RWPE1 (cell line): ENCODE measurements at regions not wholly inside any gene's neighbourhood (a gene's known extent, or its start where the extent isn't known, plus 50 kb on each side); places are given as distances from the start of the nearest gene placed in this dataset.
"Not testable (repeated sequence)": the region's sequence is repeated elsewhere in the genome, so short reads cannot be mapped to it uniquely, and the experiment has no call there.

Source experiments
- CTCF ChIA-PET: fragments of 350-600 bp; sonication (Branson Sonifier 250); formaldehyde crosslinking; extraction: SDS; loops from one replicate; lab custom pipeline; 2021; lab: Yijun Ruan, JAX
- POLR2A ChIA-PET: fragments of 400-600 bp; formaldehyde crosslinking; extraction: SDS; loops from one replicate; lab custom pipeline; 2020; ENCODE audit warnings: antibody characterized with exemption; ENCODE audit not compliant: low non-redundant PET; lab: Yijun Ruan, JAX
- DNase-seq: peaks from one replicate; pipeline ENCODE4 v3.0.0; 2012; ENCODE audit warnings: low spot score
- H3K27ac ChIP-seq: fragments of 450-650 bp; 2 replicates; pipeline ENCODE4 v1.5.1; 2017
- TF ChIP-seq, protein P1 (sequence below): fragments of 450-650 bp; conservative IDR thresholded peaks from 2 replicates; pipeline ENCODE4 v1.5.1; 2017; ENCODE audit warnings: low read depth, mild to moderate bottlenecking

DNA sequence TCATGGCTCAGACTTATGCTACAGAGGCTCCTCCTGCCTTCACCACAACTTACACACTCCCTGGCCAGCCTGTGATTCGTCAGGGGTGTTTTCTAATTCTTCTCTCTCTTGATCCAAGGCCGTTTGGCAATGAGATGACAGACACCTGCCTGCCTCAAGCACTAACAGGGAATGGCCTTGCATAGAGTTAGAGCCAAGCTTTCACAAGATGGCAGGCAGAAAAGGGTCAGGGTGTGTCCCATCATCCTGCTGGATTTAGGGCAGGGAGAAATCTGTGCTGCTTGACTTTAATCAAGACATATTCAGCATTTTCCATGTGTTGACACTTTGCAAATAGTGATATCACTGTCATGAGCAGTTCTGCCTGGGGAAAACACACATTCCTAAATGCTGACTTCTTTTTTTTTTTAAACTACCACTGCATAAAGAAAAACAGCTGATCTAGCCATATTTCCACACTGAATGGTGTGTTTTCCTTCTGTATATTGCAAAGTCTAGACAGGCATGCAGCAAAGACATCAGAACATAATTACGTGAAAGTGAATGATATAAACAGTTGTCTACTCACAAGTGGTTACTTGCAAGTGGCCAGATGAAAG is 95.0 kb upstream of the SLC25A48 start:
- no peak for DNase-seq
- TF ChIP-seq, protein P1, sequence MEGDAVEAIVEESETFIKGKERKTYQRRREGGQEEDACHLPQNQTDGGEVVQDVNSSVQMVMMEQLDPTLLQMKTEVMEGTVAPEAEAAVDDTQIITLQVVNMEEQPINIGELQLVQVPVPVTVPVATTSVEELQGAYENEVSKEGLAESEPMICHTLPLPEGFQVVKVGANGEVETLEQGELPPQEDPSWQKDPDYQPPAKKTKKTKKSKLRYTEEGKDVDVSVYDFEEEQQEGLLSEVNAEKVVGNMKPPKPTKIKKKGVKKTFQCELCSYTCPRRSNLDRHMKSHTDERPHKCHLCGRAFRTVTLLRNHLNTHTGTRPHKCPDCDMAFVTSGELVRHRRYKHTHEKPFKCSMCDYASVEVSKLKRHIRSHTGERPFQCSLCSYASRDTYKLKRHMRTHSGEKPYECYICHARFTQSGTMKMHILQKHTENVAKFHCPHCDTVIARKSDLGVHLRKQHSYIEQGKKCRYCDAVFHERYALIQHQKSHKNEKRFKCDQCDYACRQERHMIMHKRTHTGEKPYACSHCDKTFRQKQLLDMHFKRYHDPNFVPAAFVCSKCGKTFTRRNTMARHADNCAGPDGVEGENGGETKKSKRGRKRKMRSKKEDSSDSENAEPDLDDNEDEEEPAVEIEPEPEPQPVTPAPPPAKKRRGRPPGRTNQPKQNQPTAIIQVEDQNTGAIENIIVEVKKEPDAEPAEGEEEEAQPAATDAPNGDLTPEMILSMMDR, result no peak
- ChIA-PET CTCF (interaction anchor here (0.6 kb wide), 1 partner anchor 707 kb away, joined by 3 read pairs; no protein-coding TSS in a partner anchor), POLR2A (no interaction called here)
- no peak overlapping the region for H3K27ac ChIP-seq

DNA sequence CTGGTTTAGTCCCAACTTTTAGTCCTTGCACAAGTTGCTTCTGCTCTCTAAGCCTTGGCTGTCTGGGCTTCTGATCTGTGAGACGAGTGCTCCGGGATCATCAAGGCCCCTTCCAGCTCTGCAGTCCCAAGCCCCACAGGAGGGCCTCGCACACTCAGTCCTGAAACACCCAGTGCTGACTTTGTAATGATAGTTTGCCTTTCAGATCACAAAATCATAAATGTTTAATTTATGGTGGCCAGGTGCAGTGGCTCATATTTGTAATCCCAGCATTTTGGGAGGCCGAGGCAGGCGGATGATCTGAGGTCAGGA is 95.9 kb upstream of the SLC25A48 start:
- TF ChIP-seq, protein P1, result no peak
- ChIA-PET CTCF (interaction anchor here (1.4 kb wide), 1 partner anchor 178 kb away, joined by 5 read pairs; no protein-coding TSS in a partner anchor), POLR2A (no interaction called here)
- DNase-seq, result no peak
- no peak overlapping the region for H3K27ac ChIP-seq

DNA sequence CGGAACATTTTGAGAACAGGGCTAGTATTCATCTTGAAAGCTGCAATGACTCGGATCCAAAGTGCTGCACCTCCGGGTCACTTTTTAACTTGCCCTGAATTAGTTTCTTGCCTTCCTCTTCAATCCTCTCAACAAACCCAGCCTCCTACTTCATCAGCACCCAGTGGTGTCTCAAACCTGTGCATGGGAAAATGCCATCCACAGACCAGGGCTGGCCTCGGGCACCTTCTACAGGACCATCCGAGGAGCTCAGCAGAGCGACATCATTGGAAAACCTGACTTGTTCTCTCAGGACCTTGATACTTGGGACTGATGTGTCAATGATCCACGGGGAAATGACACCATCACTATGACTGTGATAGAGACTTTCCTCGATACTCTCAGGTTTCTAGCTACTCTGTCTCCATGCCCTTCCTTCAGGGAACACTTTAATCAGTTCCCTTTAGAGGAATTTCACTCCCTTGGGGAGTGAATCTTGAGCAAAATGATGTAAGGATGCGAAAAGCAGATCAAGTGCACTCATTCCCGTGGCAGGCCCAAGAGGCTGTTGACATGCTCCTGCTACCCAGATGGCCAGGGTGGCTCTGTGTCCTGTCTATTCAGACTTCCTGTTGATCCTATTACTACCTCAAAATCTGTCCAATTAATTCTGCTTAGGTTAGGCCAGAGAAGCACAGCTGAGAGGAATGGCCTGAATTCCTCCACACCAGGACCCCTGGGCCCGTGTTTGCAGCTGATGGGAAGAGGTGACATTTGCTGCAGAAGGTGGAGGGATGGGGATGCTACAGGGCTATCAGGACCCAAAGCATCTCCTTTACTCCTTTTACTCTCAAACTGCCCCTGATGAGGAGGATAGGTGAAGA is 96.5 kb upstream of the SLC25A48 start:
- TF ChIP-seq, protein P1, result no peak
- POLR2A ChIA-PET, result no interaction called here
- DNase-seq, result no peak
- CTCF ChIA-PET, result interaction anchor here (1.4 kb wide), 1 partner anchor 177 kb away, joined by 5 read pairs; no protein-coding TSS in a partner anchor
- no peak overlapping the region for H3K27ac ChIP-seq

DNA sequence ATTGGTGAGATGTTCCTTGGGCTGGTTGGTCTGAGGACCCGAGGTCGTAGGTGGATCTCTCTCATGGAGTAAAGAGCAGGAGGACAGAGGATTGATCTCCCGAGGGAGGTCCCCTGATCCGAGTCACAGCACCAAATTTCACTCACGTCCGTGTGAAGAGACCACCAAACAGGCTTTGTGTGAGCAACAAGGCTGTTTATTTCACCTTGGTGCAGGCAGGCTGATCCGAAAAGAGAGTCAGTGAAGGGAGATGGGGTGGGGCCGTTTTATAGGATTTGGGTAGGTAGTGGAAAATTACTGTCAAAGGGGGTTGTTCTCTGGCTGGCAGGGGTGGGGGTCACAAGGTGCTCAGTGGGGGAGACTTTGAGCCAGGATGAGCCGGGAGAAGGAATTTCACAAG is 97.5 kb upstream of the SLC25A48 start:
- DNase-seq, H3K27ac ChIP-seq, POLR2A ChIA-PET, CTCF ChIA-PET: not testable (repeated sequence)

DNA sequence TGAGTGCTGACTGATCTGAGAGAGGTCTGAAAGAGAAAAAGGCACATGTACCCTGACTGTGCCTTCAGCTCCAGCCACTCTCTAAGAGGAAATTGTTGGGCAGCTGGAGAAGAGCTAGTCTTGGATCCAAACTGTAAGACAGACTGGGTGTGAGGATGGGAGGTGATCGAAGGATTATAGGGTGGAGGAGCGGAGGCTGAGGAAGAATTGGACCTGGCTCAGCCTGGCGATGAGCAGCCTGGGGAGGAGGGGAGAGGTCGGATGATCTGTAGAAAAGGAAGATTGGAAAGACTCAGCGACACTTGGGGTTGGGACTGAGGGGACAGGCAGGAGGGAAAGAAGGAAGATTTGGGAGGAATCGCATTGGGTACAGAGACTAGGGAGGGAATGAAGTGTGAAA is 98.6 kb upstream of the SLC25A48 start:
- TF ChIP-seq, protein P1, result no peak
- ChIA-PET POLR2A (no interaction called here), CTCF (interaction anchor here (1.4 to 1.7 kb wide), 2 partner anchors 169 to 175 kb away, joined by 3 to 7 read pairs; no protein-coding TSS in a partner anchor)

DNA sequence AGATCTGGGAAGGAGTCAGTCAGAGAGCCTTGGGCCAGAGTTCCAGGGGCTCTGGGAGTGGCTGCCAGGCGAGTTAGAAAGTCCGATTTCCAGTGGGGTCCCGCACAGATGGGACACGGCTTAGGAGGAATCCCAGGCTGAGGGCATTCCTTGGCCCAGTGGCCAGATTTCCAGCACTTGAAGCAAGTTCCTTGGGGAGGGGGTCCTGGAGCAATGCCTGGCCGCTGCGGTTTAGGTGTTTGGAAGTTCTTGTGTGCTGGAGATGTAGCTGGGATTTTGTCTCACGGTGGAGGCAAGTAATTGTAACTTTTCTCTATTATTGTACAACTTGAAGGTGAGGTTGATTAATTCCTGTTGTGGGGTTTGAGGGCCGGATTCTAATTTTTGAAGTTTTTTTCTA is 99.5 kb upstream of the SLC25A48 start:
- POLR2A ChIA-PET, H3K27ac ChIP-seq, DNase-seq: not testable (repeated sequence)
- CTCF ChIA-PET, result interaction anchor here (0.7 to 1.7 kb wide), 3 partner anchors 169 to 181 kb away, joined by 3 to 7 read pairs (median 3); no protein-coding TSS in a partner anchor

More for the DNA sequence above, 98.6 kb upstream of the SLC25A48 start:
- no peak for DNase-seq
- H3K27ac ChIP-seq, result no peak overlapping the region

DNA sequence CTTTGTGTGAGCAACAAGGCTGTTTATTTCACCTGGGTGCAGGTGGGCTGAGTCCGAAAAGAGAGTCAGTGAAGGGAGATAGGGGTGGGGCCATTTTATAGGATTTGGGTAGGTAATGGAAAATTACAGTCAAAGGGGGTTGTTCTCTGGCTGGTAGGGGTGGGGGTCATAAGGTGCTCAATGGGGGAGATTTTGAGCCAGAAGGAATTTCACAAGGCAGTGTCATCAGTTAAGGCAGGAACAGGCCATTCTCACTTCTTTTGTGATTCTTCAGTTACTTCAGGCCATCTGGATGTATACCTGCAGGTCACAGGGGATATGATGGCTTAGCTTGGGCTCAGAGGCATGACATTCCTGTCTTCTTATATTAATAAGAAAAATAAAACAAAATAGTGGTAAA is 103.4 kb upstream of the SLC25A48 start:
- H3K27ac ChIP-seq, DNase-seq, POLR2A ChIA-PET: not testable (repeated sequence)
- CTCF ChIA-PET, result interaction anchor here (3.4 kb wide), 1 partner anchor 169 kb away, joined by 57 read pairs; no protein-coding TSS in a partner anchor

DNA sequence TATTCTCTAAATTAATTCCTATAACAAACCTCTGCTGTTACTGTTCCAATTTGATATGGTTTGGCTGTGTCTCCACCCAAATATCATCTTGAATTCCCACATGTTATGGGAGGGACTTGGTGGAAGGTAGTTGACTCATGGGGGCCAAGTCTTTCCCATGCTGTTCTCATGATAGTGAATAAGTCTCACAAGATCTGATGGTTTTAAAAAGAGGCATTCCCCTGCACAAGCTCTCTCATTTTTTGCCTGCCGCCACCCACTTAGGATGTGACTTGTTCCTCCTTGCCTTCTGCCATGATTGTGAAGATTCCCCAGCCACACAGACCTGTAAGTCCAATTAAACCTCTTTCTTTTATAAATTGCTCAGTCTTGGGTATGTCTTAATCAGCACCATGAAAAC is 104.3 kb upstream of the SLC25A48 start:
- DNase-seq, H3K27ac ChIP-seq, POLR2A ChIA-PET: not testable (repeated sequence)
- CTCF ChIA-PET, result interaction anchor here (0.8 to 3.4 kb wide), 13 partner anchors 11 to 265 kb away, joined by 3 to 57 read pairs (median 5); partner anchors contain the start of gene SLC25A48
